GM18907 (cell line): ENCODE measurements at regions not wholly inside any gene's neighbourhood (a gene's known extent, or its start where the extent isn't known, plus 50 kb on each side); places are given as distances from the start of the nearest gene placed in this dataset.
"Not testable (repeated sequence)": the region's sequence is repeated elsewhere in the genome, so short reads cannot be mapped to it uniquely, and the experiment has no call there.

Experiments used
- ATAC-seq: cut with Tn5 transposase; IDR thresholded peaks from one replicate; pipeline ENCODE4 v1.9.1; 2021; ENCODE audit warnings: mild to moderate bottlenecking, moderate library complexity; ENCODE audit not compliant: unreplicated experiment

- ATAC-seq, result no peak
Observed at GRCh38 chr12:89769483-89769818, 60.8 kb upstream of the ATP2B1 start.

DNA sequence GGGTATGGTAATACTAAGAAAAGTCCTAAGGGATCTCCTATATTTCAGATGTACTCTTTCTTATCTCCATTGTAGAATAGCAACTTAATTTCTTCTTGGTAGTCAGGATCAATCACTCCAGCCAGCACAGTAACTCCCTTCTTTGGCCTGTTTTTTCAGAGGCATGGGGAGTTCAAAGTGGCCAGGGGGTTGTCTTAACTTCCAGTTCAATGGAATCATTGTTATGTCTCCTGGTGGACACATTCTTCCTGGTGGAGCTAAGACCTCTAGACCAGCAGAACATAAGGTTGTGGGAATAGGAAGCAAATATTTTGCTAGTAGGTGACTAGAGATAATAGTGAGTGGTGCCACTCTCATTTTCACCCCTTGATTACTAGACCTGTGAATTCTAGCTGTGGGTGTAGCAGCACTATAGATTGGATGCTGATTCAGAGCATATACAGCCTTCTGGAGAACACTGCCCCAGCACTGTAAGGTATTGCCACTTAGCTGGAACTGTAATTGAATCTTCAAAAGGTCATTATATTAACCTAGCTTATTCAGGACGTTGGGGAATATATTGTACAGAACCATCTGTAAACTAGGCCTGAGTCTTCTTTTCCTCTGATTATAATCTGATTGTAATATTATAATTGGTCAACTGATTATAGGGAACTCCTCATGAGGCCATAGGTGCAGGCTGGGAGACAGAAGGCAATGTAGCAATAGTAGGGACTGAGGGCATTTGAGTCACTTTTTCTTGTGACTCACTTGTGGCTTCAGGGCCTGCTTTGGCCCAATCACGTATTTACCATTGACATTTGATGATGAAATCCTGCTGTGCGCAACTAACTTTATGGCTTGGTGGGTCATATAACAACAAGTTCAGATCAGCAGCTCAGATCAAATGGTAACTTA is 60.2 kb upstream of the ATP2B1 start:
- ATAC-seq, result no peak

GRCh38 chr12:89765959-89766824 is 57.6 kb upstream of the ATP2B1 start:
- ATAC-seq, result peak; percentile 89

DNA sequence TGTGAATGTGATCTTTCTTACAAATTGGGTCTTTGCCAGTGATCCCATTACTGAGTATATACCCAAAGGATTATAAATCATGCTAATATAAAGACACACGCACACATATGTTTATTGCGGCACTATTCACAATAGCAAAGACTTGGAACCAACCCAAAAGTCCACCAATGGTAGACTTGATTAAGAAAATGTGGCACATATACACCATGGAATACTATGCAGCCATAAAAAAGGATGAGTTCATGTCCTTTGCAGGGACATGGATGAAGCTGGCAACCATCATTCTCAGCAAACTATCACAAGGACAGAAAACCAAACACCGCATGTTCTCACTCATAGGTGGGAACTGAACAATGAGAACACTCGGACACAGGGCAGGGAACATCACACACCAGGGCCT is 55.5 kb upstream of the ATP2B1 start:
- ATAC-seq, result not testable (repeated sequence)

DNA sequence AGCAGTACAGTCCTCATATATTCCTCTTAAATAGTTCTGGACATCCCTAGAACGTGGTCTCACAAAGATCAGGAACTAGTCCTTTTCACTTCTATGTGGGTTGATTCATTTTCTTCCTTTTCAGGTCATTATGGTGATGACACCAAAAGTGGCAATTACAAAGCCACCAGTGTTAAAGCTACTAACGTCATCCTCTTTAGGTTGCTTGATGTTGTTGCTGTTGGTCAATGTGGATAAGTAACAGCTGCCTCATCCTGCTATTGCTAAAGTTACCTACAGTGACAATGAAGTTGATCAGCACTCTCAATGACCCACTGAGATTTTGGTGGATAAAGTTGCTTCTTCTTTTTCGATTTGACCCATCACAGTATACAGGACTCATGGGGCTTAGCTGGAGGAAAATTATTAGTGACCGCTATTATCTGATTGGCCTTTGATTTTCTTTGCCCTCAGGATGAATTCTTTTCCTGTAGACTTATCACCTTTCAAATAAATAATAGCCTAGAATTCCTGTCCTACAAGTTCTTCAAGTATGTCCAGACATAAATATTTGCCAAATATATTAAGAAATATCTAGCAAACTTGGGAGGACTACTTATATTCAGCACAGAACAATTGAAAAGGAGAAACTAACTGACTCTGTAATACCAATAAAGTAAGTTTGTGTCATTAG is 54.0 kb upstream of the ATP2B1 start:
- no peak for ATAC-seq

DNA sequence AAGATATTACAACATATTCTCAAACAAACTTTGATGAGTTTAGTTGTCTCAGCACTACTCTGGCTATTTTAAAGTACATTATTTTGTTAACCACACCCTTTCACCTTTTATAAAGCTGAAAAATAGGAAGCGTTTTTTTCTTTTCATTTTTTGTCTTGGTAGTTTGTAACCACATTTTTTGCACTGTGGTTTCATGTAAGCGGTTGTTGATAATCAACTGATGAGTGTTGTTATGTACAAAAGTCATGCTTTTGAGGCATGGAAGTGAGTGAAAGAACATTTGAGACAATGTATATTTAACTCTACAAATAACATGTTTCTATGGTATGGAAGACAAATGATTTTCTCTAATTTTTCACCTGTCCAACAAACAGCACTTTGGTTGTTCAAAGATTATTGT is 52.1 kb upstream of the ATP2B1 start:
- ATAC-seq, result peak; percentile 28
